Vagina (tissue), 2 donors: ENCODE measurements at regions not wholly inside any gene's neighbourhood (a gene's known extent, or its start where the extent isn't known, plus 50 kb on each side); places are given as distances from the start of the nearest gene placed in this dataset.
"Not testable (repeated sequence)": the region's sequence is repeated elsewhere in the genome, so short reads cannot be mapped to it uniquely, and the experiment has no call there.

Source experiments
- POLR2A ChIP-seq, 2 donors: fragments of 450-650 bp; IDR thresholded peaks; one replicate each; pipeline ENCODE4 v1.6.1; 2017; ENCODE audit warnings: antibody characterized with exemption in 2 of 2, mild to moderate bottlenecking in 2 of 2, moderate library complexity in 2 of 2
- POLR2AphosphoS5 ChIP-seq, 2 donors: sonication (generic); formaldehyde crosslinking; IDR thresholded peaks; one replicate each; pipeline ENCODE4 v1.9.0; 2017; ENCODE audit warnings: antibody characterized with exemption in 2 of 2, mild to moderate bottlenecking in 2 of 2, low read depth in 1 of 2; ENCODE audit not compliant: insufficient read depth in 1 of 2
- TF ChIP-seq, protein P1 (sequence below), 3 experiments: fragments of 450-650 bp in 2 of 3; fragments of 200-600 bp in 1 of 3; sonication (generic) in 1 of 3; IDR thresholded peaks; one replicate each; pipeline ENCODE4 v1.5.1; 2017 to 2019; ENCODE audit warnings: antibody characterized with exemption in 3 of 3, mild to moderate bottlenecking in 2 of 3, moderate library complexity in 2 of 3

DNA sequence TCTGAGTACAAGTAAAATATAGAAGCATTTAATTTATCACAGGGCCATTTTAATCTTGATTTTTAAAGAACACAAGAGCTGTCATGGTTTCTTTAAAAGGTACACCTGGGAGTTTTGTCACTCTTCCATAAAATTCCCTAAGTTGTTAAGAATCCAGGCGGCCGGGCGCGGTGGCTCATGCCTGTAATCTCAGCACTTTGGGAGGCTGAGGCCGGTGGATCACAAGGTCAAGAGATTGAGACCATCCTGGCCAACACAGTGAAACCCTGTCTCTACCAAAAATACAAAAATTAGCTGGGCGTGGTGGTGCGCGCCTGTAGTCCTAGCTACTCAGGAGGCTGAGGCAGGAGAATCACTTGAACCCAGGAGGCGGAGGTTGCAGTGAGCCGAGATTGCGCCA is 278.3 kb downstream of the PCDH17 start:
- TF ChIP-seq POLR2A (IDR thresholded peaks at IDR 0.05); POLR2AphosphoS5 (IDR thresholded peaks at IDR 0.05; ENCODE audit: insufficient read depth in 1 of 2, low read depth in 1 of 2): not testable (repeated sequence)
- TF ChIP-seq, protein P1, sequence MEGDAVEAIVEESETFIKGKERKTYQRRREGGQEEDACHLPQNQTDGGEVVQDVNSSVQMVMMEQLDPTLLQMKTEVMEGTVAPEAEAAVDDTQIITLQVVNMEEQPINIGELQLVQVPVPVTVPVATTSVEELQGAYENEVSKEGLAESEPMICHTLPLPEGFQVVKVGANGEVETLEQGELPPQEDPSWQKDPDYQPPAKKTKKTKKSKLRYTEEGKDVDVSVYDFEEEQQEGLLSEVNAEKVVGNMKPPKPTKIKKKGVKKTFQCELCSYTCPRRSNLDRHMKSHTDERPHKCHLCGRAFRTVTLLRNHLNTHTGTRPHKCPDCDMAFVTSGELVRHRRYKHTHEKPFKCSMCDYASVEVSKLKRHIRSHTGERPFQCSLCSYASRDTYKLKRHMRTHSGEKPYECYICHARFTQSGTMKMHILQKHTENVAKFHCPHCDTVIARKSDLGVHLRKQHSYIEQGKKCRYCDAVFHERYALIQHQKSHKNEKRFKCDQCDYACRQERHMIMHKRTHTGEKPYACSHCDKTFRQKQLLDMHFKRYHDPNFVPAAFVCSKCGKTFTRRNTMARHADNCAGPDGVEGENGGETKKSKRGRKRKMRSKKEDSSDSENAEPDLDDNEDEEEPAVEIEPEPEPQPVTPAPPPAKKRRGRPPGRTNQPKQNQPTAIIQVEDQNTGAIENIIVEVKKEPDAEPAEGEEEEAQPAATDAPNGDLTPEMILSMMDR (IDR thresholded peaks at IDR 0.05), result not testable (repeated sequence)
